Ectodermal cell (in vitro differentiated cells): ENCODE measurements at regions not wholly inside any gene's neighbourhood (a gene's known extent, or its start where the extent isn't known, plus 50 kb on each side); places are given as distances from the start of the nearest gene placed in this dataset.

ENCODE experiments used
- H3K27ac ChIP-seq: 2 replicates; pipeline ENCODE4 v1.7.0; 2013; ENCODE audit warnings: mild to moderate bottlenecking, low read depth, low read length; ENCODE audit not compliant: insufficient read depth, poor library complexity, severe bottlenecking
- H3K27me3 ChIP-seq: 2 replicates; pipeline ENCODE4 v1.7.0; 2013; ENCODE audit warnings: mild to moderate bottlenecking, low read length; ENCODE audit not compliant: insufficient read depth, control insufficient read depth, poor library complexity, severe bottlenecking
- H3K36me3 ChIP-seq: one replicate; pipeline ENCODE4 v1.7.0; 2013; ENCODE audit warnings: low read length; ENCODE audit not compliant: control insufficient read depth, insufficient read depth
- H3K4me1 ChIP-seq: one replicate; pipeline ENCODE4 v1.7.0; 2013; ENCODE audit warnings: low read length; ENCODE audit not compliant: control insufficient read depth, insufficient read depth
- H3K4me3 ChIP-seq: 2 replicates; pipeline ENCODE4 v1.7.0; 2013; ENCODE audit warnings: low read depth, low read length, control low read depth; ENCODE audit not compliant: insufficient read depth
- H3K9me3 ChIP-seq: 2 replicates; pipeline ENCODE4 v1.7.0; 2013; ENCODE audit warnings: mild to moderate bottlenecking, low read length, moderate library complexity; ENCODE audit not compliant: control insufficient read depth
- WGBS, 2 experiments: methylation state at CpG; one replicate each; pipeline ENCODE4 v1.1.7; 2013; ENCODE audit warnings: missing lambda C conversion rate in 2 of 2; 5-methylcytosine and 5-hydroxymethylcytosine counted together

- Histone ChIP-seq H3K27me3 (no peaks in the 10 kb centered on the region), H3K4me3 (no peak overlapping the region), H3K36me3 (no peaks in the 10 kb centered on the region), H3K4me1 (no peaks in the 10 kb centered on the region), H3K27ac (no peak overlapping the region), H3K9me3 (no peaks in the 10 kb centered on the region)
- 100% methylated on average over 1 of the region's 3 CpGs; no CpG with 5 or more reads in 1 of the 2 experiments for WGBS, 2 experiments
Observed at GRCh38 chrX:4358577-4358976, 645.1 kb upstream of the PRKX start.

- no peaks in the 10 kb centered on the region for H3K4me1 ChIP-seq
- no peak overlapping the region for H3K27ac ChIP-seq
- no peaks in the 10 kb centered on the region for H3K36me3 ChIP-seq
- no peaks in the 10 kb centered on the region for H3K9me3 ChIP-seq
- no peak overlapping the region for H3K4me3 ChIP-seq
- no peaks in the 10 kb centered on the region for H3K27me3 ChIP-seq
- WGBS, 2 experiments = 87 to 96% methylated on average over 2 to 3 of the region's 5 CpGs
Observed at GRCh38 chrX:4322916-4323315, 609.5 kb upstream of the PRKX start.

GRCh38 chrX:4320436-4320947, 607.0 kb upstream of the PRKX start:
- Histone ChIP-seq H3K4me3 (no peak overlapping the region), H3K27ac (peak overlapping the region; percentile 36), H3K9me3 (no peaks in the 10 kb centered on the region), H3K4me1 (no peaks in the 10 kb centered on the region), H3K27me3 (no peaks in the 10 kb centered on the region), H3K36me3 (no peaks in the 10 kb centered on the region)
- WGBS, 2 experiments = 70 to 74% methylated on average over 8 to 9 of the region's 9 CpGs

DNA sequence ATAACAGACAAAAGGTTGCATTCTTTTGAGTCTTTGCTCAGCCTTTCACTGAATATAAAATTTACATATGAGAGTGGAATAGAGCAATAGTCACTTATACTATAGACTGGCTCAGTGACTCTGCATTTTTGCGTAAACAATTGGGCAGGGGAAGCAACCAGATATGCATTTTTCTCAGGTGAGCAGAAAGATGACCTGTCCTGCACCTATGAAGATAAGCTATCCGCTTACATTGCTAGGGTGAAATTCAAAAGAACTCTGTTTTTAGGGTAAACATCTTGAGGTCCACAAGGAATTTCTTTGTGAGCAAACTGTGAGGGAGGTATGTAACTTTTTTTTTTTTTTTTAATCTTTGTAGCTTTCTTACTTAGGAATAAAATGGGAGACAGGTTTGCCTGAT, 602.4 kb upstream of the PRKX start:
- no peaks in the 10 kb centered on the region for H3K36me3 ChIP-seq
- no peaks in the 10 kb centered on the region for H3K4me1 ChIP-seq
- no peaks in the 10 kb centered on the region for H3K27me3 ChIP-seq
- H3K4me3 ChIP-seq = no peak overlapping the region
- no peaks in the 10 kb centered on the region for H3K9me3 ChIP-seq
- WGBS, 2 experiments = 96 to 100% methylated on average over 2 of the region's 2 CpGs
- no peak overlapping the region for H3K27ac ChIP-seq

GRCh38 chrX:4314586-4314985, 601.1 kb upstream of the PRKX start:
- Histone ChIP-seq H3K4me3 (no peak overlapping the region), H3K36me3 (no peaks in the 10 kb centered on the region), H3K27ac (no peak overlapping the region), H3K27me3 (no peaks in the 10 kb centered on the region), H3K9me3 (no peaks in the 10 kb centered on the region), H3K4me1 (no peaks in the 10 kb centered on the region)
- WGBS, 2 experiments = 86 to 96% methylated on average over 1 of the region's 1 CpG

DNA sequence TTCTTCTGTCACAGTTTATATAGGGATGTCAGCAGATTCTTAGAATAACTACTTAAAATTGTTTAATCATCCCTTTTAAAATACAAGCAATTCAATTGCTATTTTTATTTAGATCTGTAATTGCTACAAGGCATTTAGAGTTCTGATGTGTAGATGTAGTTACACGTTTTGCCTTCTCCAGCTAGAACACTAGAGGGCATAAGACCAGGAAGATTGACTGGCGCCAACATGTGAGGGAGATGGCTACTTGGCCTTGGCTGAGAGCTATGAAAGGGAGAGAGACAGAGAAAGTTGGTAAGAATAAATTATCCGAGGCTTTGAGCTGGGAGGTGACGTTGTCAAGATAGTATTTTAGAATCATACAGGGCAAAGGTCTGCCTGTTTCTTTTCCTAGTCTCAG, 563.7 kb upstream of the PRKX start:
- WGBS, 2 experiments = 78 to 91% methylated on average over 4 of the region's 4 CpGs
- Histone ChIP-seq H3K27ac (no peak overlapping the region), H3K9me3 (no peaks in the 10 kb centered on the region), H3K4me1 (no peaks in the 10 kb centered on the region), H3K4me3 (no peak overlapping the region), H3K27me3 (no peaks in the 10 kb centered on the region), H3K36me3 (no peaks in the 10 kb centered on the region)

DNA sequence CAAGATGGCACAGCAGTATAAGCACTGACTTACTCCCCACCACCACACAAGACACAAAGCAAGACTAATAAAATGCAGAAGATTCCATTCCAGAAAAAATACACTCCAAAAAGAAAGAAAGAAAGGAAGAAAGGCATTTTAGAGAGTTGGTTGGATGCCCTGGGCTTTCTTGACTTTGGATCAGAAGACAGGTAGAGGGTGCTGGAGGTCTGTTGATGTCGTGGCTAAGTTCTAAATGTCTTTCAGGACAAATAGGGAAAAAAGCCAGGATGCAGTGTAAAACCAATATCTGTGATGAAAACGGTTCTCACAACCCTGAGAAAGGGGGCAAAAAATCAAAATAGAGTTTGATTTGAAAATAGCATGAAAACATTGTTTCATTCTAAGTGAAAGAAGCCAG, 555.2 kb upstream of the PRKX start:
- Histone ChIP-seq H3K27me3 (no peaks in the 10 kb centered on the region), H3K4me1 (peaks cover 3% of the 10 kb centered on the region), H3K9me3 (no peaks in the 10 kb centered on the region), H3K4me3 (no peak overlapping the region), H3K36me3 (no peaks in the 10 kb centered on the region), H3K27ac (no peak overlapping the region)
- WGBS, 2 experiments = 47 to 58% methylated on average over 2 of the region's 2 CpGs

DNA sequence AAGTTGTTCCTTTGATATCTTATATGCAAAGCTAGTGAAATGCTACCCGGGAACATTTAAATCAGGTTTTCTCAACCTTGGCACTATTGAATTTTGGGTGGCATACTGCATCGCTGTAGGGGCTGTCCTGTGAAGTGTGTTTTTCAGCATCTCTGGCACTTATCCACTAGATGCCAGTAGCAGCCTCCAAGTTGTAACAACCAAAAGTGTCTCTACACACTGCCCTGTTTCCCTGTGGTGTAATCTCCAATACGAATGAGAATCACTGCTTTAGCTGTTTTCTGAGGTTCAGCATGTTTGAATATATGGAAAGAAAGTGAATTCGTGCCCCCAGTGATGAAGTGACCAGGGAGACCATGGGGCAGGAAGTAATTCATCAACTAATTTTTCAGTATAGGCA, 551.6 kb upstream of the PRKX start:
- no peak overlapping the region for H3K27ac ChIP-seq
- WGBS, 2 experiments = 93 to 96% methylated on average over 4 of the region's 4 CpGs
- H3K27me3 ChIP-seq = no peaks in the 10 kb centered on the region
- H3K36me3 ChIP-seq = no peaks in the 10 kb centered on the region
- H3K4me3 ChIP-seq = no peak overlapping the region
- peaks cover 3% of the 10 kb centered on the region for H3K4me1 ChIP-seq
- H3K9me3 ChIP-seq = no peaks in the 10 kb centered on the region

- Histone ChIP-seq H3K27me3 (no peaks in the 10 kb centered on the region), H3K4me1 (peaks cover 3% of the 10 kb centered on the region), H3K9me3 (no peaks in the 10 kb centered on the region), H3K27ac (no peak overlapping the region), H3K36me3 (no peaks in the 10 kb centered on the region), H3K4me3 (no peak overlapping the region)
- WGBS, 2 experiments = 72 to 85% methylated on average over 6 of the region's 8 CpGs
Observed at GRCh38 chrX:4263030-4263803, 549.8 kb upstream of the PRKX start.

DNA sequence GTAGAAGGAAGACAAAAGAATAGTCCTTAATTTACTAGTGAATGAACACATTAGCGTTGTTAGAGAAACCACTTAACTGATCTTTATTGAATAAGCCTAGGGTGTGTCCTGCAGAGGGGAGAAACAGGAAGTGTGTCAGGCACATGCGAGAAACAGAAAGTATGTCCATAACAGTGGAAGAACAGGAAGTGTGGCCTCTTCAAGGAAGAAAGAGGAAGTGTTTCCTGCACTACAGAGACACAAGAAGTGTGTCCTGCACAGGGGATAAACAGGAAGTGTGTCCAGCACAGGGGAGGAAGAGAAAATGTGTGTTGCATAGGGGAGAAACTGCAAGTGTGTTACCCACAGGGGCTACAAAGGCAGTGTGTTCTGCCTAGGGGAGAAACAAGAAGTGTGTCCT, 539.6 kb upstream of the PRKX start:
- H3K9me3 ChIP-seq = no peaks in the 10 kb centered on the region
- no peaks in the 10 kb centered on the region for H3K27me3 ChIP-seq
- WGBS, 2 experiments = 87 to 93% methylated on average over 2 of the region's 2 CpGs
- no peak overlapping the region for H3K4me3 ChIP-seq
- H3K27ac ChIP-seq = no peak overlapping the region
- no peaks in the 10 kb centered on the region for H3K36me3 ChIP-seq
- H3K4me1 ChIP-seq = no peaks in the 10 kb centered on the region
